ENCODE measurements at regions not wholly inside any gene's neighbourhood (a gene's known extent, or its start where the extent isn't known, plus 50 kb on each side); places are given as distances from the start of the nearest gene placed in this dataset.

DNA sequence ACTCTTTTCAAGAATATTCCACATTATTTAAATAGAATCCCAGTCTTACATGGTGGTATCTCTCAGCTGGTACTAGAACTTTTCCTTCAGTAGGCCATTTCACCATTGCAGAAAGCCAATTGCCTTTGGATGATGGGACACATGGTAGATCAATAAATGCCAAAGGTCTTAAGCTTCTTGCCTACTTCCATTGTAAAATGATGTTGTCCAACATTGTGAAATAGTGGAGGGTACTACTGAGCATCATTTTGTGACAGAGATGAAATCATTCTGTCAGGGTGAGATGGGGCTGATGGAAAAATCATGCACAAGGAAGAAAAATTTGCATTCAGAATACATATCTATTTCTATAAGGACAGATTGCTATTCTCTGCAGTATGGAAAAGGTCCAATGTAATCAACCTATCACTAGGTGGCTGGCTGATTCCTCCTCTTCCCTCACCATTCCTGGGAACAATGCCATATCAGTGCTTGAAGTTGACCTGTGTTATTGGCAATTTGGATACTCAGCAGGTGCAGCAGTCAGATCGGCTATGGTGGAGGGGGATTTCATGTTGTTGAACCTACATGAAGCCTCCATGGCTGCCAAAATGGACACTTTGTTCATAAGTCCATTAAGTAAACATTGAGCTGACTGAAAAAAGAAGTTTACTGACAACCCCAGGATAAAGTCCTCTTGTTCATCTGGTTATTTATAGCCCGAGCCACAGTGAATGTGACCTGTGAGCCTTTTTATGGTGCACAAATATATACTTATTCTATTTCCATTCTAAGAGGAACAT, 596.9 kb upstream of the ARPP21 start:
- no peaks in the 10 kb centered on the region for H3K4me1 ChIP-seq (ENCODE audit: insufficient read depth, low read length)
- H3K9me3 ChIP-seq (ENCODE audit: control insufficient read depth in 1 of 2, low read length in 2 of 2): no peaks in the 10 kb centered on the region
- H3K4me3 ChIP-seq (ENCODE audit: low read length in 2 of 2): no peak overlapping the region
- no peaks in the 10 kb centered on the region for H3K27me3 ChIP-seq (ENCODE audit: insufficient read depth, low read length)
- no peak for DNase-seq
- Mint-ChIP-seq H3K4me3 (no peak overlapping the region), H3K36me3 (no peaks in the 10 kb centered on the region), H3K27ac (no peak overlapping the region), H3K27me3 (no peaks in the 10 kb centered on the region), H3K4me1 (no peaks in the 10 kb centered on the region), H3K9me3 (peaks cover 0 to 12% (median 2%) of the 10 kb centered on the region in 8 donors)
- intact Hi-C loops (cut with micrococcal nuclease): no loop called here
- POLR2A ChIA-PET (ENCODE audit: partially characterized antibody): no interaction called here
- no peaks in the 10 kb centered on the region for H3K36me3 ChIP-seq (ENCODE audit: insufficient read depth, low read length)
- CTCF ChIA-PET (ENCODE audit: partially characterized antibody): no interaction called here
- no peak overlapping the region for H3K27ac ChIP-seq (ENCODE audit: low read depth, low read length)

DNA sequence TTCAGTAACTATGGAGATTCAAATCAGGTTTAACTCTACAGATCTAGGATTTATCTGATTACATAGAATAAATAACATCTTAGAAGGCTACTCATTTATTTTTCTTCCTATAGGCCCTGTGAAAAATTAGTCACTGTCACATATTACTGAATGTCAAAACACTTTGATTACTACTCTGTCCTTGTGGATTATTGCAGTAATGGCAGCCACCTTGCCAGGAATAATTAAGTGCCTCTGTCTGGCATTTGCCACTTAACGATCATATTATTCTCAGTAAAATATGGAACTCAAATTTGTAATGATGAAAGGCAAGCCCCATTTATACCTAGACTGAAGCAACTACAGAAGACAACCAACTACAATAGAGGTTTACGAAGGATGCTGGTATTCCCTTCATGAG, 596.3 kb upstream of the ARPP21 start:
- H3K4me3 ChIP-seq (ENCODE audit: low read length in 2 of 2): no peak overlapping the region
- ChIA-PET POLR2A (ENCODE audit: partially characterized antibody) (no interaction called here), CTCF (ENCODE audit: partially characterized antibody) (no interaction called here)
- no peaks in the 10 kb centered on the region for H3K27me3 ChIP-seq (ENCODE audit: insufficient read depth, low read length)
- no peak for DNase-seq
- H3K27ac Mint-ChIP-seq: no peak overlapping the region
- intact Hi-C loops (cut with micrococcal nuclease): no loop called here
- H3K4me3 Mint-ChIP-seq: no peak overlapping the region
- H3K4me1 ChIP-seq (ENCODE audit: insufficient read depth, low read length): no peaks in the 10 kb centered on the region
- no peaks in the 10 kb centered on the region for H3K27me3 Mint-ChIP-seq
- H3K9me3 ChIP-seq (ENCODE audit: control insufficient read depth in 1 of 2, low read length in 2 of 2): no peaks in the 10 kb centered on the region
- no peaks in the 10 kb centered on the region for H3K36me3 Mint-ChIP-seq
- H3K9me3 Mint-ChIP-seq: peaks cover 0 to 12% (median 2%) of the 10 kb centered on the region in 8 donors
- no peak overlapping the region for H3K27ac ChIP-seq (ENCODE audit: low read depth, low read length)
- no peaks in the 10 kb centered on the region for H3K4me1 Mint-ChIP-seq
- H3K36me3 ChIP-seq (ENCODE audit: insufficient read depth, low read length): no peaks in the 10 kb centered on the region

DNA sequence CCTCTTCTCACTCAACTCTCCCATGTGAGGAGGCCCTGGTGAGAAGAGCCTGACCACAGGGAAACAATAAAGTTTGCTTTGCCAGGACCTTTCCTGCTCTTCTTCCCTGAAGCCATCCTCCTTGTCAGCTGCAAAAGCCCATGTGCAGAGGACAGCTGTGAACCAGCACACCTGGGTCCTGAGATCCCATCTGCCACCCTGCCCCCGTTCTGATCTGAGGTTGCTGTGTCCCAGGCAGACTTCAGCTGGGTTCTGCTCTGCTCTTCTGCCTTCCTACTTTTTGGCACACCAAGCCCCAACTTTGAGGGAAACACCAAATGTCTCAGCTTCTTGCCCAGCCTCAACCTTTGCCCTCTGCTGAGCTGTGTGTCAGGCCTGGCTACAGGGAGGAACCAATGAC, 595.1 kb upstream of the ARPP21 start:
- DNase-seq: peak in 1 of 5 donors; percentile 5
- no peaks in the 10 kb centered on the region for H3K27me3 Mint-ChIP-seq
- no peaks in the 10 kb centered on the region for H3K36me3 ChIP-seq (ENCODE audit: insufficient read depth, low read length)
- no peak overlapping the region for H3K4me3 ChIP-seq (ENCODE audit: low read length in 2 of 2)
- H3K27ac Mint-ChIP-seq: no peak overlapping the region
- H3K27ac ChIP-seq (ENCODE audit: low read depth, low read length): no peak overlapping the region
- peaks cover 0 to 12% (median 2%) of the 10 kb centered on the region in 8 donors for H3K9me3 Mint-ChIP-seq
- H3K27me3 ChIP-seq (ENCODE audit: insufficient read depth, low read length): no peaks in the 10 kb centered on the region
- no peaks in the 10 kb centered on the region for H3K4me1 ChIP-seq (ENCODE audit: insufficient read depth, low read length)
- CTCF ChIA-PET (ENCODE audit: partially characterized antibody): no interaction called here
- intact Hi-C loops (cut with micrococcal nuclease): no loop called here
- POLR2A ChIA-PET (ENCODE audit: partially characterized antibody): no interaction called here
- no peaks in the 10 kb centered on the region for H3K4me1 Mint-ChIP-seq
- H3K4me3 Mint-ChIP-seq: no peak overlapping the region
- no peaks in the 10 kb centered on the region for H3K9me3 ChIP-seq (ENCODE audit: control insufficient read depth in 1 of 2, low read length in 2 of 2)
- no peaks in the 10 kb centered on the region for H3K36me3 Mint-ChIP-seq

GRCh38 chr3:35045118-35045517, 594.2 kb upstream of the ARPP21 start:
- DNase-seq: no peak
- H3K4me3 ChIP-seq (ENCODE audit: low read length in 2 of 2): no peak overlapping the region
- Mint-ChIP-seq H3K27ac (no peak overlapping the region), H3K9me3 (peaks cover 0 to 12% (median 2%) of the 10 kb centered on the region in 8 donors), H3K36me3 (no peaks in the 10 kb centered on the region), H3K4me3 (no peak overlapping the region), H3K27me3 (no peaks in the 10 kb centered on the region), H3K4me1 (no peaks in the 10 kb centered on the region)
- H3K9me3 ChIP-seq (ENCODE audit: control insufficient read depth in 1 of 2, low read length in 2 of 2): no peaks in the 10 kb centered on the region
- H3K4me1 ChIP-seq (ENCODE audit: insufficient read depth, low read length): no peaks in the 10 kb centered on the region
- ChIA-PET CTCF (ENCODE audit: partially characterized antibody) (no interaction called here), POLR2A (ENCODE audit: partially characterized antibody) (no interaction called here)
- intact Hi-C loops (cut with micrococcal nuclease): no loop called here
- no peak overlapping the region for H3K27ac ChIP-seq (ENCODE audit: low read depth, low read length)
- no peaks in the 10 kb centered on the region for H3K27me3 ChIP-seq (ENCODE audit: insufficient read depth, low read length)
- H3K36me3 ChIP-seq (ENCODE audit: insufficient read depth, low read length): no peaks in the 10 kb centered on the region

GRCh38 chr3:35064761-35065160, 574.6 kb upstream of the ARPP21 start:
- Histone ChIP-seq H3K27ac (ENCODE audit: low read depth, low read length) (no peak overlapping the region), H3K4me3 (ENCODE audit: low read length in 2 of 2) (no peak overlapping the region), H3K9me3 (ENCODE audit: control insufficient read depth in 1 of 2, low read length in 2 of 2) (no peaks in the 10 kb centered on the region), H3K27me3 (ENCODE audit: insufficient read depth, low read length) (no peaks in the 10 kb centered on the region), H3K36me3 (ENCODE audit: insufficient read depth, low read length) (no peaks in the 10 kb centered on the region), H3K4me1 (ENCODE audit: insufficient read depth, low read length) (no peaks in the 10 kb centered on the region)
- intact Hi-C loops (cut with micrococcal nuclease): no loop called here
- Mint-ChIP-seq H3K9me3 (peaks cover 0 to 10% (median 3%) of the 10 kb centered on the region in 8 donors), H3K4me1 (no peaks in the 10 kb centered on the region), H3K36me3 (no peaks in the 10 kb centered on the region), H3K4me3 (no peak overlapping the region), H3K27ac (no peak overlapping the region), H3K27me3 (no peaks in the 10 kb centered on the region)
- ChIA-PET CTCF (ENCODE audit: partially characterized antibody) (no interaction called here), POLR2A (ENCODE audit: partially characterized antibody) (no interaction called here)
- DNase-seq: no peak

DNA sequence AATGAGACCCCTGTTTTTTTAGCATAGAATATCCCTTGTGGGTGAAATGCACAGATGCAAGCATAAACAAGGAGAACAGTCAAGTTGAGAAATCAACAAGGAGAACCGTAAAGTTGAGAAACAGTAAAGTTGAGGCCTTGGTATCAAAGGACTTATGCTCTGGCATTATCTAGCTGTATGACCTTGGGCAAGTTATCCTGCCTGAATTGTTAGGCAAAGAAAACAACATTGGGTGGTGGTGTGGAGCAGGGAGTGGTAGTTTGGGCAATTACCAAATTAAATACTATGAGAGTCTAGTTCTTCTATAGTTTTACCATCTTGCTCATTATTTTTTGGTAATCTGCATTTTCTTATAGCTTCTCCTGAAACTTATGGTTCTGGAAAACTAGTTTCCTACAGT, 573.4 kb upstream of the ARPP21 start:
- POLR2A ChIA-PET (ENCODE audit: partially characterized antibody): no interaction called here
- Mint-ChIP-seq H3K4me3 (no peak overlapping the region), H3K4me1 (no peaks in the 10 kb centered on the region), H3K27ac (no peak overlapping the region), H3K27me3 (no peaks in the 10 kb centered on the region), H3K36me3 (no peaks in the 10 kb centered on the region), H3K9me3 (peaks cover 0 to 14% (median 3%) of the 10 kb centered on the region in 8 donors)
- H3K27ac ChIP-seq (ENCODE audit: low read depth, low read length): no peak overlapping the region
- intact Hi-C loops (cut with micrococcal nuclease): no loop called here
- H3K27me3 ChIP-seq (ENCODE audit: insufficient read depth, low read length): no peaks in the 10 kb centered on the region
- DNase-seq: no peak
- no peaks in the 10 kb centered on the region for H3K36me3 ChIP-seq (ENCODE audit: insufficient read depth, low read length)
- H3K9me3 ChIP-seq (ENCODE audit: control insufficient read depth in 1 of 2, low read length in 2 of 2): no peaks in the 10 kb centered on the region
- no peak overlapping the region for H3K4me3 ChIP-seq (ENCODE audit: low read length in 2 of 2)
- CTCF ChIA-PET (ENCODE audit: partially characterized antibody): no interaction called here
- no peaks in the 10 kb centered on the region for H3K4me1 ChIP-seq (ENCODE audit: insufficient read depth, low read length)

DNA sequence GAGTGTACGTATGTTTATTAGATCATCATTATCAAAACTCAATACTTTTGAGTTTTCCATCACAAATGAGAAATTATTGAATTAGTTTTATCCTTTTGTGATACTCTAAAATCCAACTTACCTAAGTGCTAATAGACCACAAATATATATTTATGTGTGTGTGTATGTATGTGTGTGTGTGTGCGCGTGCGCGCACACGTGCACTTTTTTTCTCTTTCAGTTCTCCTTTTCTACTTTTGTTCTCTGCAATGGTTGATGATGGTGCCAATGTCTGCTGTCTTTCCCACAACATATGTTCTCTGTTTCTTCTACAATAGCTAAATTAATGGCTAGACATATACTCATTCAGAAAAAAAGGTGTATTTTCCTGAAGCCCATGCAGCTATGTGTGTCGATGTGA, 571.6 kb upstream of the ARPP21 start:
- DNase-seq: no peak
- intact Hi-C loops (cut with micrococcal nuclease): no loop called here
- H3K4me1 ChIP-seq (ENCODE audit: insufficient read depth, low read length): no peaks in the 10 kb centered on the region
- H3K9me3 Mint-ChIP-seq: peaks cover 2 to 14% (median 3%) of the 10 kb centered on the region in 8 donors
- no peaks in the 10 kb centered on the region for H3K9me3 ChIP-seq (ENCODE audit: control insufficient read depth in 1 of 2, low read length in 2 of 2)
- H3K27me3 ChIP-seq (ENCODE audit: insufficient read depth, low read length): no peaks in the 10 kb centered on the region
- H3K4me1 Mint-ChIP-seq: no peaks in the 10 kb centered on the region
- no peaks in the 10 kb centered on the region for H3K27me3 Mint-ChIP-seq
- H3K4me3 ChIP-seq (ENCODE audit: low read length in 2 of 2): no peak overlapping the region
- no peak overlapping the region for H3K27ac Mint-ChIP-seq
- H3K4me3 Mint-ChIP-seq: no peak overlapping the region
- no peak overlapping the region for H3K27ac ChIP-seq (ENCODE audit: low read depth, low read length)
- no peaks in the 10 kb centered on the region for H3K36me3 ChIP-seq (ENCODE audit: insufficient read depth, low read length)
- ChIA-PET POLR2A (ENCODE audit: partially characterized antibody) (no interaction called here), CTCF (ENCODE audit: partially characterized antibody) (no interaction called here)
- no peaks in the 10 kb centered on the region for H3K36me3 Mint-ChIP-seq

GRCh38 chr3:35070088-35070487, 569.2 kb upstream of the ARPP21 start:
- Histone ChIP-seq H3K27ac (ENCODE audit: low read depth, low read length) (no peak overlapping the region), H3K4me1 (ENCODE audit: insufficient read depth, low read length) (no peaks in the 10 kb centered on the region), H3K9me3 (ENCODE audit: control insufficient read depth in 1 of 2, low read length in 2 of 2) (no peaks in the 10 kb centered on the region), H3K4me3 (ENCODE audit: low read length in 2 of 2) (no peak overlapping the region), H3K36me3 (ENCODE audit: insufficient read depth, low read length) (no peaks in the 10 kb centered on the region), H3K27me3 (ENCODE audit: insufficient read depth, low read length) (no peaks in the 10 kb centered on the region)
- no peak overlapping the region for H3K4me3 Mint-ChIP-seq
- no peak overlapping the region for H3K27ac Mint-ChIP-seq
- CTCF ChIA-PET (ENCODE audit: partially characterized antibody): no interaction called here
- H3K36me3 Mint-ChIP-seq: no peaks in the 10 kb centered on the region
- H3K4me1 Mint-ChIP-seq: no peaks in the 10 kb centered on the region
- DNase-seq: no peak
- POLR2A ChIA-PET (ENCODE audit: partially characterized antibody): no interaction called here
- H3K27me3 Mint-ChIP-seq: no peaks in the 10 kb centered on the region
- peaks cover 2 to 18% (median 3%) of the 10 kb centered on the region in 8 donors for H3K9me3 Mint-ChIP-seq
- intact Hi-C loops (cut with micrococcal nuclease): no loop called here
